ENCODE measurements at regions not wholly inside any gene's neighbourhood (a gene's known extent, or its start where the extent isn't known, plus 50 kb on each side); places are given as distances from the start of the nearest gene placed in this dataset.

DNA sequence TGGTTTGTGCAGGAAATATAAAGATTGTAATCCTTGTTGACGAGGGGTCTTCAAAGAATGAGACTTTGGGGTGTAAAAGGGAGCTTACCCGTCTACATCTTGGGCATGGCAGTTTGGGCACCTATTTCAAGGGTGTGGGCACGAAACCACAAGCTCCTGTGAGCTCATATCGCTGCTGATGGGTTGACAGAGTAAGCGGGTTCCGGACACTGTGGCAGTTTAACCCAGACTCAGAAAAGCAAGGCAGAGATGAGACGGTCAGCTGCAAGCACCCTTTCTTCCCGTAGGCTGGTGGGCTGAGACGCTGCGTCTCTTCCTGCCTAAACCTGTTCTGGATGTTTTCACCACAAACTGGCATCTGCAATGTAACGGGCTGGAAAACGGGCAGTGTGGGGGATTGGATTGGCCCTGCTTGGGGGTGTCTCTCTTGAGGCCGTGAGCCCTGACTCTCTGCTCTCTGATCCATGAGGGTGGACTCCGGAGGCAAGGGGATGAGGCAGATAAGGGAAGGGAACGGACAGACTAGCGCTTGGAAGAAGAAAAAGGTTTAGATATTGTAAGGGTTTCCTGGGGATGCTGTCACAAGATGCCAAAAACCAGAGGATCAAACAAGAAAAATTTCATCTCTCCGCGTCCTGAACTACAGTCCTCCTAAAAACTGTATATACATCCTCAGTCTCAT lies 237.5 kb downstream of the SHOX start:
- H3K36me3 ChIP-seq, result no peaks in the 10 kb centered on the region
- H3K27me3 ChIP-seq, result no peaks in the 10 kb centered on the region
- 69% methylated on average over 18 of the region's 18 CpGs for WGBS, 2 donors

DNA sequence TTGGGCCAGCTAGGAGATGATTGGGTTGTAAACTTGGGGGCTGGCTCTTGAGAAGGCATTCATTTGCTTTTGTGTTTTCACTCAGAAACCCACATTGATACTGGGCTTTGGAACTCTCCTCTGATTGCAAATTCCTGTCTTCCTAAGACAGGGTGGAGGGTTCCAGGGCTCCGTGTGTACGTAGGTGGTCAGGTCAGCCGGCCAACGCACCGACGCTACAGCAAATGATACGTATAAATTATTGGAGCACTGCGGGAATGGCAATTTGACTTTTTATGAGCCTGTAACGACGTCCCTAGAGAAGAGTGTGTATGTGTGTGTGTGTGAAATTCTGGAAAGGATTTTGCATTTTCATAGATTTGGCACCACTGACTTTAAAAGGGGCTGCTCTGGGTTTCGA lies 236.9 kb downstream of the SHOX start:
- Histone ChIP-seq H3K27me3 (no peaks in the 10 kb centered on the region), H3K4me1 (no peaks in the 10 kb centered on the region), H3K27ac (no peak overlapping the region), H3K9me3 (no peaks in the 10 kb centered on the region), H3K36me3 (no peaks in the 10 kb centered on the region), H3K4me3 (no peak overlapping the region)
- 81% methylated on average over 11 of the region's 11 CpGs for WGBS, 2 donors
- DNase-seq (no peak), ATAC-seq (ENCODE audit: low FRiP score in 2 of 2) (no peak)
- TF ChIP-seq EP300 (IDR thresholded peaks at IDR 0.05), result no peak

More for the DNA sequence above, 237.5 kb downstream of the SHOX start:
- H3K4me3 ChIP-seq, result no peak overlapping the region
- no peak overlapping the region for H3K27ac ChIP-seq
- no peaks in the 10 kb centered on the region for H3K4me1 ChIP-seq
- no peaks in the 10 kb centered on the region for H3K9me3 ChIP-seq
- ATAC-seq (ENCODE audit: low FRiP score in 2 of 2) (no peak), DNase-seq (no peak)
- TF ChIP-seq POLR2AphosphoS5 (IDR thresholded peaks at IDR 0.05), result no peak

DNA sequence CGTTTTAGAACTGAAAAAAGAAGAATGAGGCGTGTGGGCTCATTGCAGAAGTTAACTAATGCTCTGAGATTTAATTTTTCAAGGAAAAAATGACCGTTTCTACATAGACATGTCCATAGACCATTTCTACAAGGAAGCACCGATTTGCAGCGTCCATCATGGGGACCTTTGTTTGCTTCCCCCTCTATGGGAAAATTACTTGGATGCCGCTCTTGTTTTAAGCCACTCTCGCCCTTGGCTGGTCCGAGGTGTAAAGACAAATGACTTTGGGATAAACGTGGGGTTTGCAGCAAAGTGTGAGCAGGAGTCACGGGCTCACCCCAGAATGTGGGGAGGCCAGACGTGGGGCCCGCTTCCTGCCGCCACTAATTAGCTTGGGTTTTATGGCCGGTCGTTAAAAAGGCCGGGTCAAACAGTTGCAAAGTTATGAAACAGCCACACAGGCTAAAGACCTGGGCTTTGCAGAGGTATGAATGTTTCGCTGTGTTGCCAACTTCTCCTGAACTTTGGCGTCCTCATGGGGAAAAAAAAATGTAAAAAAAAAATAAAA lies 235.9 kb downstream of the SHOX start:
- H3K4me3 ChIP-seq, result no peak overlapping the region
- H3K27me3 ChIP-seq, result no peaks in the 10 kb centered on the region
- no peaks in the 10 kb centered on the region for H3K36me3 ChIP-seq
- DNase-seq (no peak), ATAC-seq (ENCODE audit: low FRiP score in 2 of 2) (no peak)
- WGBS, 2 donors, result 47 to 52% methylated on average over 18 of the region's 18 CpGs
- H3K4me1 ChIP-seq, result no peaks in the 10 kb centered on the region
- no peaks in the 10 kb centered on the region for H3K9me3 ChIP-seq
- H3K27ac ChIP-seq, result no peak overlapping the region
- no peak for TF ChIP-seq POLR2AphosphoS5 (IDR thresholded peaks at IDR 0.05)
- TF ChIP-seq, protein P1, sequence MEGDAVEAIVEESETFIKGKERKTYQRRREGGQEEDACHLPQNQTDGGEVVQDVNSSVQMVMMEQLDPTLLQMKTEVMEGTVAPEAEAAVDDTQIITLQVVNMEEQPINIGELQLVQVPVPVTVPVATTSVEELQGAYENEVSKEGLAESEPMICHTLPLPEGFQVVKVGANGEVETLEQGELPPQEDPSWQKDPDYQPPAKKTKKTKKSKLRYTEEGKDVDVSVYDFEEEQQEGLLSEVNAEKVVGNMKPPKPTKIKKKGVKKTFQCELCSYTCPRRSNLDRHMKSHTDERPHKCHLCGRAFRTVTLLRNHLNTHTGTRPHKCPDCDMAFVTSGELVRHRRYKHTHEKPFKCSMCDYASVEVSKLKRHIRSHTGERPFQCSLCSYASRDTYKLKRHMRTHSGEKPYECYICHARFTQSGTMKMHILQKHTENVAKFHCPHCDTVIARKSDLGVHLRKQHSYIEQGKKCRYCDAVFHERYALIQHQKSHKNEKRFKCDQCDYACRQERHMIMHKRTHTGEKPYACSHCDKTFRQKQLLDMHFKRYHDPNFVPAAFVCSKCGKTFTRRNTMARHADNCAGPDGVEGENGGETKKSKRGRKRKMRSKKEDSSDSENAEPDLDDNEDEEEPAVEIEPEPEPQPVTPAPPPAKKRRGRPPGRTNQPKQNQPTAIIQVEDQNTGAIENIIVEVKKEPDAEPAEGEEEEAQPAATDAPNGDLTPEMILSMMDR (IDR thresholded peaks at IDR 0.05), result no peak
- no peak for TF ChIP-seq POLR2A (IDR thresholded peaks at IDR 0.05)
- no peak for TF ChIP-seq EP300 (IDR thresholded peaks at IDR 0.05)

DNA sequence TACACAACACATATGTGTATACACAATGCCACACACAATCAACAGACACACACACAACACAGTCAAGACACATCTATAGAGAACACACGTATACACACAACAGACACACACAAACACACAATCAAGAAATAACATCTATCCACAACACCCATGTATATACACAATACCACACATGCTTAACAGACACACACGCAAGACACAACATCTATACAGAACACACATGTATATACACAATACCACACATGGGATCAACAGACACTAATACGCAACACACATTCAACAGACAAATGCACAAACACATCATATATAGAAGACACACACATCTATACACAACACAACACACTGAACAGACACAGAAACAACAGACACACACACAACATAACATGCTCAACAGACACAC lies 234.8 kb downstream of the SHOX start:
- no peak for ATAC-seq (ENCODE audit: low FRiP score in 2 of 2)
- Histone ChIP-seq H3K4me3 (no peak overlapping the region), H3K4me1 (no peaks in the 10 kb centered on the region), H3K9me3 (no peaks in the 10 kb centered on the region), H3K36me3 (no peaks in the 10 kb centered on the region), H3K27me3 (no peaks in the 10 kb centered on the region), H3K27ac (no peak overlapping the region)
- WGBS, 2 donors, result 88 to 96% methylated on average over 3 of the region's 3 CpGs
- TF ChIP-seq POLR2A (IDR thresholded peaks at IDR 0.05), result no peak
- no peak for DNase-seq

DNA sequence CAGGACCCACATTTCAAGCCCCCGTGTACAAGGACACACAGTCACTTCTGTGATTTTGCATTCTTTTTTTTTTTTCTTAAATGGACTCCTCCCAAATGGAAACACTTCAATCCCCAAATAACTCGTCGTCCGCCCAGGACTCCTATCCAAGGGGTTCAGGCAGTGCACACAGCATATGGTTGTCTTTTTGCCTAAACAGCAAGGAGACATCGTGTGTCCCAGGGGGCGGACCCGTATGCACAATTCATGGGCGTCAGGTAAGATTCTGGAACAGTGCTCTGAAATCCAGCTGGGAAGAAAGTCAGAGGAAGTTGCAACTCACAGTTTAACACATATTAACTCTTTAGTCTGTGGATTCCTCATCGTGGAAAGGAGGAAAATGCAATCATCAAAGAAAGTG lies 231.3 kb downstream of the SHOX start:
- ATAC-seq (ENCODE audit: low FRiP score in 2 of 2), result no peak
- 50 to 53% methylated on average over 9 of the region's 9 CpGs for WGBS, 2 donors
- Histone ChIP-seq H3K9me3 (no peaks in the 10 kb centered on the region), H3K4me3 (no peak overlapping the region), H3K27ac (no peak overlapping the region), H3K27me3 (no peaks in the 10 kb centered on the region), H3K4me1 (no peaks in the 10 kb centered on the region), H3K36me3 (no peaks in the 10 kb centered on the region)
- DNase-seq, result no peak
- TF ChIP-seq, protein P1 (IDR thresholded peaks at IDR 0.05), result no peak
- no peak for TF ChIP-seq POLR2AphosphoS5 (IDR thresholded peaks at IDR 0.05)
- TF ChIP-seq POLR2A (IDR thresholded peaks at IDR 0.05), result no peak
- no peak for TF ChIP-seq EP300 (IDR thresholded peaks at IDR 0.05)

DNA sequence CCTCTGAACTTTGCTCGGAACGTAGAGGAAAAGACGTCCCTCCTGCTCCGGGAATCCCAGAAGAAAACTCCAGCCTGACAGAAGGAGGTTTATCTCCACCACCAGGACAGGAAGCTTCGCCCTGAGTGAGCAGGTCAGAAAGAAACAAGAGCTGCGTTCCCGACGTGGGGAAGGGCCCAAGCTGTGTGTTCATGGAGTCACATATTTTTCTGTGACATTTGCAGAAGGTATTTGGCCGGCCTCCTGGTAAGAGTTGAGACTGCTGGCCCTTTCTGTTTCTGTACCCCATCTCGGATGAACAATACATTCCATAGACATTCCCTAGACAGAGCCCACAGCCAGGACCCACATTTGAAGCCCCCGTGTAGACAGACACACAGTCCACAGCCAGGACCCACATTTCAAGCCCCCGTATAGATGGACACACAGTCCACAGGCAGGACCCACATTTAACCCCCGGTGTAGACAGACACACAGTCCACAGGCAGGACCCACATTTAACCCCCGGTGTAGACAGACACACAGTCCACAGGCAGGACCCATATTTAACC lies 230.8 kb downstream of the SHOX start:
- H3K27me3 ChIP-seq, result no peaks in the 10 kb centered on the region
- no peak overlapping the region for H3K4me3 ChIP-seq
- TF ChIP-seq, protein P1 (IDR thresholded peaks at IDR 0.05), result no peak
- TF ChIP-seq EP300 (IDR thresholded peaks at IDR 0.05) (no peak), POLR2AphosphoS5 (IDR thresholded peaks at IDR 0.05) (no peak), POLR2A (IDR thresholded peaks at IDR 0.05) (no peak)
- no peak for ATAC-seq (ENCODE audit: low FRiP score in 2 of 2)
- H3K36me3 ChIP-seq, result no peaks in the 10 kb centered on the region
- no peak for DNase-seq
- H3K9me3 ChIP-seq, result no peaks in the 10 kb centered on the region
- 64 to 72% methylated on average over 10 to 14 of the region's 14 CpGs for WGBS, 2 donors
- no peak overlapping the region for H3K27ac ChIP-seq
- no peaks in the 10 kb centered on the region for H3K4me1 ChIP-seq

Data from upper lobe of left lung (tissue), 6 donors.